Stimulated activated CD8-positive, alpha-beta memory T cell treated with anti-CD3 and anti-CD28 coated beads, Interleukin-15, amount 100 ng/mL, for 1 hour (primary cell): ENCODE measurements at regions not wholly inside any gene's neighbourhood (a gene's known extent, or its start where the extent isn't known, plus 50 kb on each side); places are given as distances from the start of the nearest gene placed in this dataset.
"Not testable (repeated sequence)": the region's sequence is repeated elsewhere in the genome, so short reads cannot be mapped to it uniquely, and the experiment has no call there.

Experiments used
- DNase-seq: peaks from one replicate; pipeline ENCODE4 v3.0.0-alpha.2; 2020; ENCODE audit warnings: low read depth

- DNase-seq, result not testable (repeated sequence)
Observed at GRCh38 chr7:73175322-73175721, 89.5 kb upstream of the SPDYE9 start.

GRCh38 chr7:73170902-73171301 is 85.1 kb upstream of the SPDYE9 start:
- DNase-seq, result not testable (repeated sequence)

- not testable (repeated sequence) for DNase-seq
Observed at GRCh38 chr7:73170415-73170814, 84.6 kb upstream of the SPDYE9 start.

- not testable (repeated sequence) for DNase-seq
Observed at GRCh38 chr7:73166152-73166551, 80.3 kb upstream of the SPDYE9 start.

- DNase-seq, result not testable (repeated sequence)
Observed at GRCh38 chr7:73162680-73163079, 76.8 kb upstream of the SPDYE9 start.

GRCh38 chr7:73161727-73162126 is 75.9 kb upstream of the SPDYE9 start:
- not testable (repeated sequence) for DNase-seq

- DNase-seq, result not testable (repeated sequence)
Observed at GRCh38 chr7:73157169-73157661, 71.4 kb upstream of the SPDYE9 start.

- DNase-seq, result not testable (repeated sequence)
Observed at GRCh38 chr7:73156510-73157168, 70.8 kb upstream of the SPDYE9 start.

GRCh38 chr7:73154586-73155038 is 68.8 kb upstream of the SPDYE9 start:
- DNase-seq, result peak; percentile 43

GRCh38 chr7:73153921-73154585 is 68.2 kb upstream of the SPDYE9 start:
- not testable (repeated sequence) for DNase-seq

GRCh38 chr7:73148570-73148969 is 62.7 kb upstream of the SPDYE9 start:
- DNase-seq, result not testable (repeated sequence)

GRCh38 chr7:73147681-73148080 is 61.8 kb upstream of the SPDYE9 start:
- not testable (repeated sequence) for DNase-seq

GRCh38 chr7:73143993-73144392 is 58.2 kb upstream of the SPDYE9 start:
- DNase-seq, result not testable (repeated sequence)

GRCh38 chr7:73137922-73138321 is 52.1 kb upstream of the SPDYE9 start:
- DNase-seq, result not testable (repeated sequence)
